Spleen (tissue), 11 donors: ENCODE measurements at regions not wholly inside any gene's neighbourhood (a gene's known extent, or its start where the extent isn't known, plus 50 kb on each side); places are given as distances from the start of the nearest gene placed in this dataset.

Experiments used
- DNase-seq: peaks from one replicate; pipeline ENCODE4 v3.0.0-alpha.2; 2020
- H3K27ac ChIP-seq, 8 donors: fragments of 200-600 bp; sonication (generic) in 7 of 8; 1 replicate in 4 of 8; 2 replicates in 4 of 8; pipeline versions ENCODE4 v1.5.0 to v1.8.0; 2016 to 2021; ENCODE audit warnings: inconsistent platforms in 4 of 8, mild to moderate bottlenecking in 4 of 8, moderate library complexity in 1 of 8
- H3K27me3 ChIP-seq, 7 donors: fragments of 200-600 bp; sonication (generic) in 6 of 7; replicated peaks in 1 of 7; 1 replicate in 4 of 7; 2 replicates in 3 of 7; pipeline versions ENCODE4 v1.5.0 to v1.8.0; 2016 to 2021; ENCODE audit warnings: inconsistent platforms in 3 of 7, mild to moderate bottlenecking in 1 of 7
- H3K36me3 ChIP-seq, 6 donors: fragments of 200-600 bp; sonication (generic) in 5 of 6; 1 replicate in 4 of 6; 2 replicates in 2 of 6; pipeline versions ENCODE4 v1.5.0 to v1.8.0; 2016 to 2021; ENCODE audit warnings: inconsistent platforms in 2 of 6
- H3K4me1 ChIP-seq, 6 donors: fragments of 200-600 bp; sonication (generic) in 5 of 6; 1 replicate in 3 of 6; 2 replicates in 3 of 6; pipeline versions ENCODE4 v1.5.0 to v1.8.0; 2016 to 2021; ENCODE audit warnings: inconsistent platforms in 3 of 6
- H3K4me3 ChIP-seq, 8 donors: fragments of 200-600 bp; sonication (generic) in 7 of 8; 1 replicate in 4 of 8; 2 replicates in 4 of 8; pipeline versions ENCODE4 v1.5.0 to v1.8.0; 2016 to 2021; ENCODE audit warnings: inconsistent platforms in 4 of 8, mild to moderate bottlenecking in 4 of 8, moderate library complexity in 2 of 8
- H3K9me3 ChIP-seq, 8 donors: fragments of 200-600 bp; sonication (generic) in 7 of 8; 1 replicate in 4 of 8; 2 replicates in 4 of 8; pipeline versions ENCODE4 v1.5.0 to v1.8.0; 2016 to 2021; ENCODE audit warnings: inconsistent platforms in 4 of 8
- POLR2A ChIP-seq, 3 donors: fragments of 450-650 bp; IDR thresholded peaks; one replicate each; pipeline ENCODE4 v1.5.1; 2017; ENCODE audit warnings: antibody characterized with exemption in 3 of 3, mild to moderate bottlenecking in 1 of 3
- POLR2AphosphoS5 ChIP-seq, 3 donors: sonication (generic); formaldehyde crosslinking; IDR thresholded peaks; one replicate each; pipeline ENCODE4 v1.5.1; 2017; ENCODE audit warnings: antibody characterized with exemption in 3 of 3
- WGBS, 5 donors: extraction: QIAGEN DNeasy Blood & Tissue Kit in 3 of 5; methylation state at CpG; one replicate each; pipeline versions ENCODE4 v1.1.5 to v1.1.7; 2013 to 2018; 5-methylcytosine and 5-hydroxymethylcytosine counted together
- intact Hi-C: fragments of 100-400 bp; cut with DNase I; formaldehyde crosslinking; loops from one replicate; pipeline ENCODE4 v1.15.0; 2023; ENCODE audit warnings: low total_unique reads
- TF ChIP-seq, protein P1 (sequence below), 11 experiments: fragments of 200-600 bp in 7 of 11; fragments of 450-650 bp in 4 of 11; sonication (generic) in 4 of 11; IDR thresholded peaks in 8 of 11; conservative IDR thresholded peaks in 3 of 11; 1 replicate in 7 of 11; 2 replicates in 4 of 11; pipeline versions ENCODE4 v1.4.0 to v1.8.0; 2016 to 2021; ENCODE audit warnings: antibody characterized with exemption in 11 of 11, inconsistent platforms in 4 of 11, mild to moderate bottlenecking in 1 of 11
- donor health status: healthy with polysubstance abuse.
- donor health status: DM: no; HTN: no; CAD: no; lungs with moderate emphysema.
- donor health status: DM: no; HTN: no; CAD: no.
- donor health status: Bipolar disorder and iron deficiency.
- donor health status: healthy.
- donor health status: DM: no; HTN: no; CAD: no.
- donor health status: DM: yes; HTN: yes; CAD: no.

DNA sequence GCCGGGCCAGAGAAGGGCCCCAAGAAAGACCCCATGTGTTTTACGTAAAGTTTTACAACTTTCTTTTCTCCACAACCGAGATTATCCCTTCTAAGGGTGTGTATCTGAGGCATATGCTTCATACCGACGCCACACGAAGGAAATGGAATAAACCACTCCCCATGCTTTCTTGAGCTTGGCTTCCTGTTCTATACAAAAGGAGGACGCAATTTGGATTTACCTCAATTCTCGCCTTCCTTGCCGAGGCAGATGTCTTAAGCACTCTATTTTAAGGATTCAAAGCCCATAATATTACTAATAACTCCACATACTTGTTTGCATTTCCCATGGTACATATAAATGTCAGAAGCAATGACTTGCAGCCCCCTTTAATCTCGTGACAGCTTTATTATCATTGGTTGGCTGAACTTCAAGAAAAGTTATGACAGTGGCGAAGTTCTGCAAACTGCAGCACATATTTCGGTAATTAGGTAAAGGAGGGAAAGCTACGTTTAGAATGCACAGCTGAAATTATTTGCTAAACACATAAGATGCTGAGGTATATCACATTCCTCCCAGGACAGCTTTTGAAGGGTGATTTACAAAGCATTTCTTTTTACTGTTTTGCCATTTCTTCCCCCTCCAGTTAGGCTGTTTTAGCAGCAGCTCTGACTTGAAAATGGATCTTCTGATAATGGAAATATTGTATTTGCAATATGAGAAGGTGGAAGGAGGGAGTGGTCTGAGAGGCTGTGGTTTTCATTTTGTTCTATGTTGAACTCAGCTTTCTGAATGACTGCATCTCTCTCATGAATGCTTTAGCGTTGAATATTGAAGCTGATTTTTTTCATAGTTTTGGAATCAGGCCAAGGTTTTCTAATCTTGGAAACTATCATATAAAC lies 330.5 kb downstream of the EPHA7 start:
- DNase-seq = no peak
- Histone ChIP-seq H3K4me3 (peak overlapping the region in 1 of 8 donors; percentile 27), H3K27me3 (no peaks in the 10 kb centered on the region), H3K27ac (no peak overlapping the region), H3K36me3 (no peaks in the 10 kb centered on the region), H3K4me1 (no peaks in the 10 kb centered on the region), H3K9me3 (no peaks in the 10 kb centered on the region)
- intact Hi-C loops = no loop called here
- TF ChIP-seq POLR2A (IDR thresholded peaks at IDR 0.05) (no peak), POLR2AphosphoS5 (IDR thresholded peaks at IDR 0.05) (no peak)
- TF ChIP-seq, protein P1, sequence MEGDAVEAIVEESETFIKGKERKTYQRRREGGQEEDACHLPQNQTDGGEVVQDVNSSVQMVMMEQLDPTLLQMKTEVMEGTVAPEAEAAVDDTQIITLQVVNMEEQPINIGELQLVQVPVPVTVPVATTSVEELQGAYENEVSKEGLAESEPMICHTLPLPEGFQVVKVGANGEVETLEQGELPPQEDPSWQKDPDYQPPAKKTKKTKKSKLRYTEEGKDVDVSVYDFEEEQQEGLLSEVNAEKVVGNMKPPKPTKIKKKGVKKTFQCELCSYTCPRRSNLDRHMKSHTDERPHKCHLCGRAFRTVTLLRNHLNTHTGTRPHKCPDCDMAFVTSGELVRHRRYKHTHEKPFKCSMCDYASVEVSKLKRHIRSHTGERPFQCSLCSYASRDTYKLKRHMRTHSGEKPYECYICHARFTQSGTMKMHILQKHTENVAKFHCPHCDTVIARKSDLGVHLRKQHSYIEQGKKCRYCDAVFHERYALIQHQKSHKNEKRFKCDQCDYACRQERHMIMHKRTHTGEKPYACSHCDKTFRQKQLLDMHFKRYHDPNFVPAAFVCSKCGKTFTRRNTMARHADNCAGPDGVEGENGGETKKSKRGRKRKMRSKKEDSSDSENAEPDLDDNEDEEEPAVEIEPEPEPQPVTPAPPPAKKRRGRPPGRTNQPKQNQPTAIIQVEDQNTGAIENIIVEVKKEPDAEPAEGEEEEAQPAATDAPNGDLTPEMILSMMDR (IDR thresholded peaks at IDR 0.05 in 8 of 11, conservative IDR thresholded peaks at IDR 0.05 in 3 of 11) = no peak
- 29 to 56% (median 49%) methylated on average over 14 of the region's 14 CpGs for WGBS, 5 donors

DNA sequence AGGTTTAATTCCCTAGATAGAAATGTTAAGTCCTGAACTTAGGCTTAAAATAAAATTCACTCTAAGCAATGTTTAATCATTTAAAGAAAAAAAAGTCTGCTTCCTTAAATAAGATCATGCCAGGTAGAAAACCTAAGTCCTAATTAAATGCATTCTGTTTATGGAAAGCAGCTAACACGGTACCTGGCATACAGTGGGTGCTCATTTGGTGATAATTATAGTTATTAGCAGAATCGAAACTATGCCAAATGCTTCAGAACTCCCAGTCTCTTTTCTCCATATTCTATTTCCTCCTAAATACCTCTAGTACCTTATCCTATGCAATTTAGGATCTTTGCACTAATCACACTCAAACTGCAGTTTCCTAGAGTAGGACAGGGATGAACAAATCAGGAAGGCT lies 331.8 kb downstream of the EPHA7 start:
- Histone ChIP-seq H3K4me1 (no peaks in the 10 kb centered on the region), H3K27ac (no peak overlapping the region), H3K27me3 (no peaks in the 10 kb centered on the region), H3K4me3 (no peak overlapping the region), H3K36me3 (no peaks in the 10 kb centered on the region), H3K9me3 (no peaks in the 10 kb centered on the region)
- DNase-seq = no peak
- intact Hi-C loops = no loop called here
- 66 to 81% (median 76%) methylated on average over 2 of the region's 2 CpGs for WGBS, 5 donors
- TF ChIP-seq POLR2A (IDR thresholded peaks at IDR 0.05) (no peak), POLR2AphosphoS5 (IDR thresholded peaks at IDR 0.05) (no peak)
- TF ChIP-seq, protein P1 (IDR thresholded peaks at IDR 0.05 in 8 of 11, conservative IDR thresholded peaks at IDR 0.05 in 3 of 11) = no peak

DNA sequence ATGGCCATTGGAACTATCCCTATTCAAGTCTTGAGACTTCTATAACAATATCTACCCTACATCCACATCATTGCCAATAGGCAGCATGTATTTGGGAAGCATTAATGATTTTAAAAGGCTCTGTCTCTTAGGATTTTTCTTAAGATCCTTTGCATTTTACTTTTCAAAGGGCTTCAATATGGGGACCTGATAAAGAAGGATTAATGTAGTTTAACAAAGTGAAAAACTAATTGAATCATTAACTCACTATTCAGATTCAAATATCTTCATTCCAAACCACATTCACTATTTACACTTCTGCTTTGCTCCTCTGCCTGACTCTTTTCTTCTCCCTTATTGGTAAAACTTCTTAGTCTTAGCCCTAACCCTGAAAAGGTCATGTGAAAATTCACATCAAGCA lies 333.0 kb downstream of the EPHA7 start:
- Histone ChIP-seq H3K36me3 (no peaks in the 10 kb centered on the region), H3K27me3 (no peaks in the 10 kb centered on the region), H3K27ac (no peak overlapping the region), H3K4me3 (no peak overlapping the region), H3K4me1 (no peaks in the 10 kb centered on the region), H3K9me3 (no peaks in the 10 kb centered on the region)
- intact Hi-C loops = no loop called here
- no peak for DNase-seq
- no peak for TF ChIP-seq POLR2AphosphoS5 (IDR thresholded peaks at IDR 0.05)
- TF ChIP-seq, protein P1 (IDR thresholded peaks at IDR 0.05 in 8 of 11, conservative IDR thresholded peaks at IDR 0.05 in 3 of 11) = no peak
- no peak for TF ChIP-seq POLR2A (IDR thresholded peaks at IDR 0.05)

DNA sequence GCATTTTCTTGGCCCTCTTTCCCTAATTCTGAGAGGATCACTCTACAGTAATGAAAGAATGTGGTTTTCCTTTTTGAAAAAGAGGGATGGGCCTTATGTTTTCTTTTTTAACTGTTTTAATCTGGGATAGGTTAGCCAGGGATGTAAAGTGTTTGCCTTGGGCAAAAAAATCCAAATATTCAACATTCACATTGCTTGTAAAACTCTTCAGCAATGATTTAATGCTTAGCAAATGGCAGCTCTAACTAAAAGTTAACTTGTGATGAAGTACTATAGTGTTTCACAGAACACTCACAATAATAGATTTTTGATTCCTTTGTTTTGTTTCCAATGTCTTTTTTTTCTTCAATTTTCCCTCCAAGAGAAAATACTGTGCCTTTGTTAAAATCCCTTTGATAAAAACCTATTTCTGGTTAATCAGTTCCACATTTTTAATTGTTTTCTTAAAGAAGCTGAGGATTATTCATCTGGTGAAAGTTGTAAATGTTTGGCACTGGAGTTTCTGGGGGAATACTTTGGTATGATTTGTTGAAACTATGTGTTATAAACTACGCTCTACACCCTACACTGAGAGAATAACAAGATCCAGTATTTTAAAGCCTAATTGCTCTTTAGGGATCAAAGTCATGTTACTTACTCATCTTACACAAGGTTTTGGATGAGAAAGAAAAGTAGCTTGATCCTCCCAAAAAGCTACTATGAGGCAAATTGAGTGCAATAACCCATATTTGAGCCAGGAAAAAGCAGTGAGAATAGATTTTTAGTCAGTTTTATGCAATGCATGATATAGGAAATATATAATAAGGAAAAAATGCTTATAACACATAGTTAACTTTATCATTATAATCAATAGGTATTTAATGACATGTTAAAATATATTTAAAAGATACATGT lies 335.8 kb downstream of the EPHA7 start:
- WGBS, 5 donors = 70 to 93% (median 84%) methylated on average over 1 of the region's 1 CpG

More for the DNA sequence above, 335.8 kb downstream of the EPHA7 start:
- H3K9me3 ChIP-seq = peaks cover 0 to 4% (median 0%) of the 10 kb centered on the region in 8 donors
- H3K27ac ChIP-seq = no peak overlapping the region
- H3K27me3 ChIP-seq = no peaks in the 10 kb centered on the region
- intact Hi-C loops = no loop called here
- no peaks in the 10 kb centered on the region for H3K4me1 ChIP-seq
- no peaks in the 10 kb centered on the region for H3K36me3 ChIP-seq
- TF ChIP-seq, protein P1 (IDR thresholded peaks at IDR 0.05 in 8 of 11, conservative IDR thresholded peaks at IDR 0.05 in 3 of 11) = no peak
- TF ChIP-seq POLR2AphosphoS5 (IDR thresholded peaks at IDR 0.05) (no peak), POLR2A (IDR thresholded peaks at IDR 0.05) (no peak)
- no peak overlapping the region for H3K4me3 ChIP-seq
- no peak for DNase-seq
